ENCODE measurements at regions not wholly inside any gene's neighbourhood (a gene's known extent, or its start where the extent isn't known, plus 50 kb on each side); places are given as distances from the start of the nearest gene placed in this dataset.
A peak's percentile ranks its signal among the peaks of the same experiment; 100 is the strongest.

- DNase-seq (ENCODE audit: low read depth): no peak
Measured at GRCh38 chr6:8570256-8570920, 135.0 kb upstream of the SLC35B3 start.

DNA sequence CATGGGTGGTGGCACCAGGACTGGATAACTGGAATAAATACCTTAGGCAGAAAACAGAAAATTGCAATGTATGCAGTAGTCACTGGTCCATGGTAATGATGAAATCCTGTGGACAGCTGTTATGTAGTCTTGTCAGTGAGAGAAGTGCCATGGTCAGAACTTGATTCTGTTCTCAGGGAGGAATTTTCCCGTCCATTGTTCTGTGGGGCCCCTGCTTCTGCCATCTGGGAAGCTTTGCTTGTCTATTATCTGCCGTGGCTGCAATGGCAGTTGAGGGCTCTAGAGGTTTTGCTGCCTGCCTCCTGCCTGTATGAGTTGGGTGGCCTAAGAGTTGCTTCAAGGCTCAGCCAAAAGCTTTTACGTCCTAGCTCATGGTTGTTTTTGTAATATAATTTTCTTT is 126.8 kb upstream of the SLC35B3 start:
- no peak for DNase-seq (ENCODE audit: low read depth)

DNA sequence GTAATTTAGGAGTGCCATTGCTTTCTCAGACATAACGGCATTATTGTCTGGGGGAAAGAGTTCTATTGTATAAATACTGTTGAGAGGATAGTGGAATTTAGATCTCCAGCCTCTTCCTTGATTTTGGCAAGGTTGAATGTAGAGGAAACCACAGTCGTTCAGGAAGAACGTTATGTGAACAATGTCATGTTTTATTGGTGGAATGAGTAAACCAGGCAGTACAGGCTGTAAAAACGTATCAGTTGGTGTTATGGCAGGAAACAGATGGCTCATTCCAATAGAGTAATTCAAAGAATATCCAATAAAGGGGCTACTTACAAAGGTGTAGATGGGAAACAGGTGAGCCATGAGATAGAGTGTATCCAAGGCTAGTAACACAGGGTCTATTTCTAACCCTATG is 123.6 kb upstream of the SLC35B3 start:
- no peak for DNase-seq (ENCODE audit: low read depth)

- DNase-seq (ENCODE audit: low read depth): no peak
Measured at GRCh38 chr6:8557014-8557748, 121.8 kb upstream of the SLC35B3 start.

- DNase-seq (ENCODE audit: low read depth): peak; percentile 23
Measured at GRCh38 chr6:8556370-8557013, 121.1 kb upstream of the SLC35B3 start.

GRCh38 chr6:8551993-8552392 is 116.6 kb upstream of the SLC35B3 start:
- no peak for DNase-seq (ENCODE audit: low read depth)

- DNase-seq (ENCODE audit: low read depth): no peak
Measured at GRCh38 chr6:8551386-8551785, 116.0 kb upstream of the SLC35B3 start.

DNA sequence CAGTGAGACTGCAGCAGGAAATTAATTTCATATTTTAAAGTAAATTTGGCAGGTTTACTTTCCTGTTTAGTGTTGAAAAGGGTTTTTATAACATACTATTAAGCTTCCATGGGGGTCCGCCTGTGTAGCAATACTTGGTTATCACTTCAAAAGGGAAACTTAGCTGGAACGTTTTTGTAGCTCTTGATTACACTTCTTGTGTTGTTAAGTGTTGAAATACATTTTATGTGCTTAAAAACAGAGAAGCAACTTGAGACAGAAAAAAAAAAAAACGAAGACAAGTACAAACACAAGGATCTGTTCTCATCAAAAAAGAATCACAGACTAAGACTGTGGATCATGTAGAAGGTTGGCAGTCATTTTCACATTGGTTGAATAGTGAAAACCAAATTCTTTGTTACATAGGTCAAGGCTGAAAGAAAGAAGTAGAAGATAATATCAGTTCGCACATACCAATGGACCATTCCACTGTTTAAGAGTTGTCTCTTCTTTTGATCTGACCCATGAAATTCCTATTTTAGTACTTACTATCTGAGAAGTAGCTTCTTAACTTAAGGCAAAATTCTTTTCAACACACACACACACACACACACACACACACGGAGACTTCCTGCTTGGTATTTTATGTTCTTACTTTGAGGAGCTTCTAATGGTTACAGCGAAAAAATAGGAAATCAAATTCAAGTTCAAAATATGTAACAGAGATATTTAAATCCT is 113.9 kb upstream of the SLC35B3 start:
- no peak for DNase-seq (ENCODE audit: low read depth)

DNA sequence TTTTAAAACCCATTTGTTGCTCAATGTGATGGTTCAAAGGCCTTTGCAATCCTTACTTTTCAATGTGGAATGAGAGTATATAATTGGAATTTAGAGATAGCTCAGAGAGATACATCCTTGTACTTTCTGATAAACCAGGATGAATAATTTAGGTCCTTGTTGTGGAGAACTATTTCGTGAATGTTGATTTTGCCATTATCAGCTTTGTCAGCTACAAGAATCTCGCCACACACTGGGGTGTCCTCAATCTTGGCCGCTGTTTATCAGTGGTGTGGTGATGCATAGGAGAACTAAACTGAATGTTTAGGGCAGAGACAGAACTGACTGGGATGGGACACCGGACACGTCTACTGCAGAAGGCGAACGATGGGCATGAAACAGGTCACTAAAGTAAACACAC is 111.2 kb upstream of the SLC35B3 start:
- DNase-seq (ENCODE audit: low read depth): no peak

DNA sequence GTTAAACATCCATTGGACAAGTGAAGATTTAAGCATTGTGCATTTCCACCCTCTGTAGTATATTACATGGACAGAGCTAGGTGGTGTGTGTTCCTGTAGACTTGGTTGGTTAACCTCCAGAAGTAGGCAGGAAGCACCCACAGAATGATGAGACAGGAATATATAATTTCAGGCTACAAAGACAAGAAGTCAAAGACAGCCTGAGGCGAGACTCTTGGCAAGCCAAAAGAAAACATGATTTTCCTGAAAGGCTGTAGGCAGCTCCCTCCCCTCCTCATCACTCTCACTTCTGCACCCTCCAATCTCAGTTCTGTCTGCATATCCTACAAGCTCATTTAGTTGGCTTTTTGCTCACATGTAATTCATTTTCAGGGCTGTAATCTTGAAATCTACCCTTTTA is 110.0 kb upstream of the SLC35B3 start:
- DNase-seq (ENCODE audit: low read depth): no peak

DNA sequence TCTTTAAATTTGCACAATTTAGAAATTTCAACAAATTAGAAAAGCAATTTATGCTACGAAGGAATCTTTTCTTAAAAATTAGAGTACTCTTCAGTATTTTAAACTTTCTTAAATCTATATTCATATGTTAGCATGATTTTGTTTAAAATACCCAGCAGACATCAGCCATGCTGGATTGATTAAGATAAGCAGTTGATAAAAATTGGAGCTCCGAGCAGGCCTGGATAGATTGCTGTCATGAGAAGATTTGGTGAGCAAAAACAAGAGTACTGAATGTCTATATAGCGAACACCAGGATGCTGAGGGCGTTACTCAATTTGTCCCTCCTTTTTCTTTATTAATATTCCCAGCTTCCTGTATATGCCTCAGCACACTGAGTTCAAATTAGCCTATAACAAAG is 108.4 kb upstream of the SLC35B3 start:
- DNase-seq (ENCODE audit: low read depth): no peak

GRCh38 chr6:8539453-8539852 is 104.1 kb upstream of the SLC35B3 start:
- DNase-seq (ENCODE audit: low read depth): no peak

DNA sequence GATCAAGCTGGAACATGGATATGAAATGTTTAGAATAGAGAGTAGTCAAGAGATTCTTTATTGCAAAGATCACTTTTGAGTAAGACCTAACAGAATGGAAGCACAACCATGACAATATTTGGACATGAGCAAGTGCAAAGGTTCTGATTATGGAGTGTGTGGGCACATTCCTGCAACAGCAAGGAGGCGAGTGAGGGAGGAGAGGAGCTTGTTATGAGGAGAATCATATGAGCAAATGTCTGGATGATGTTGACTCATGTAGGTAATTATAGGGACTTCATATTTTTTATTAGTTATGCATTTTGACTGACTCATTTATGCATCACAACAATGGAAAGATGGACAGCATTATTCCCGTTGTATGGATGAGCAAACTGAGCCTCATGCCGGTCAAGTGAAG is 100.8 kb upstream of the SLC35B3 start:
- no peak for DNase-seq (ENCODE audit: low read depth)

DNA sequence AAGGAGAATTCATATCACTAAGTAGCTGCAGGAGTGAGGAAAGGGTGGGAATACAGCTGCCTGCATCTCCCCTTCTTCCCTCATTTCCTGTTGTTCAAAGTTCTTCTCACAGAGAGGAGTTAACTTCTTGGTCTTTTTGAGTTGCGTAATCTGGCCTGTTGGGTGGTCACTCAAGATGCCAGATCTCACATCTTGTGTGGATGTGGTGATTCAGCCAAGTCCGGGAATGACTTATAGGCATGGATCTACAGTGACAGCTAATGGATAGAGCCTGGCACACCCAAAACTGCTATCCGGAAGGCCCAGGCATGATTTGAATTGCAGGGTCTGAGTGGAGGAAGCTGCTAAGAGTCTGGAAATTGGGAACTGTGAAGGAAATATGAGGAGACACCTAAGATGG is 100.2 kb upstream of the SLC35B3 start:
- no peak for DNase-seq (ENCODE audit: low read depth)

- peak; percentile 2 for DNase-seq (ENCODE audit: low read depth)
Measured at GRCh38 chr6:8530785-8531435, 95.6 kb upstream of the SLC35B3 start.

- no peak for DNase-seq (ENCODE audit: low read depth)
Measured at GRCh38 chr6:8529250-8529649, 93.9 kb upstream of the SLC35B3 start.

DNA sequence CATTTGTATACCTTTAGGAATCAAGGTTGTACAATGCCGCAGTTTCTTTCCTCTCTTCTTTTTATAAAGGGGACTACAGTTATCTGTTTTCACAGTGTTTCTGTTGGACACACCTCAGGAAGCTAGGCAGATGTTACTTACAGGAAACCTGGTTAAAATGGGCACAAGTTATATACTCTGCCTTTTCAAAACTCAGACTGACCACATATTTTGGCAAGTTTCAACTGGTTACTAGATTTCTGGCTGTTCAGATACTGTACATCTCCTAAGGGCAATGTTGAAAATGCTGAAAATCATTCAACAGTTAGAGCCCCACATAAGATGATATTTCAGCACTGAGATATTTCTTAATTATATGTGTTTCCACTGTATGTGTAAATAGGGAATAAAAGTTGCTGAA is 92.5 kb upstream of the SLC35B3 start:
- no peak for DNase-seq (ENCODE audit: low read depth)

GRCh38 chr6:8526624-8527023 is 91.3 kb upstream of the SLC35B3 start:
- no peak for DNase-seq (ENCODE audit: low read depth)

GRCh38 chr6:8525370-8525769 is 90.0 kb upstream of the SLC35B3 start:
- no peak for DNase-seq (ENCODE audit: low read depth)

- DNase-seq (ENCODE audit: low read depth): no peak
Measured at GRCh38 chr6:8513174-8513573, 77.8 kb upstream of the SLC35B3 start.

- no peak for DNase-seq (ENCODE audit: low read depth)
Measured at GRCh38 chr6:8507286-8507685, 71.9 kb upstream of the SLC35B3 start.

DNA sequence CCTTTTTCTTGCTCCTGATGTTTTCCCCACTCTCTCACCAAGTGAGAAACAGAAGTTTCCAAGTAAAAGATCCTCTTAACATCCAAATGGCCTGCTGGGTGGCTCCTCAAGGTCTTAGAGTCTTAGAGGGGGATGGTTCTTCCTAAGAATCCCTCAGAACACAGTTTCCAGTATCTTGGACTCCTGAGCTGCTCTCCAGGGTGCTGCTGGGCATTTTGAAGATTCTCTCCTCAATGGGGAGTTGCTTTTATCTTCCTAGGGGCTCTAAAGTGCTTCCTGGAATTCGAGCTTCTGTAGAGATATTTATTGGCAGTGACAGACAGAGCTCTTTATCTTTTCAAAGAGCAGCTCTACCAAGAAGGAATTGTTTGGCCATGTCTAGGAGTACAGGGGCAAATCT is 70.8 kb upstream of the SLC35B3 start:
- no peak for DNase-seq (ENCODE audit: low read depth)
